ENCODE measurements at regions not wholly inside any gene's neighbourhood (a gene's known extent, or its start where the extent isn't known, plus 50 kb on each side); places are given as distances from the start of the nearest gene placed in this dataset.

DNA sequence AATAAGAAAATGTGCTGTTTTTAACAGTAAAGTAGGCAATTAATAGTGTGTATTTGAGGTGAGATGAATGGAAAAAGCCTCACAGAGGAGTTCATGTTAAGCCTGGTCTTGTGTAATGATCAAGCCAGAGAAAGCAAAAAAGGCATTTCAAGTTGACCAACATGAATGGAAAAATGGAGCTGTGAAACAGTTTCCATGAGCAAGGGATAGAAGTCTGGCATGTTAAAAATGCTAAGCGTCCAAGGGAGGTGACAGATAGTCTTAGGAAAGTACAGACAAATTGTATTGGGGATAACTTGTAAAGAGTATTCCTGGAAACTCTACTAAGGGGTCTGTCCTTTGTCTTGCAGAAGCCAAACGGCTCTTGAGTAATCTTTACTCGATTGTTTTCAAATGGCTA, 506.8 kb upstream of the ATXN8OS start:
- TF ChIP-seq KDM1A (IDR thresholded peaks at IDR 0.05; ENCODE audit: low read depth) (no peak), RCOR1 (IDR thresholded peaks at IDR 0.05; ENCODE audit: low read depth, low read length) (no peak), EP300 (IDR thresholded peaks at IDR 0.05) (no peak), RFX5 (IDR thresholded peaks at IDR 0.05) (no peak), ZFP36 (IDR thresholded peaks at IDR 0.05; ENCODE audit: borderline replicate concordance, partially characterized antibody) (no peak), ESRRA (IDR thresholded peaks at IDR 0.05; ENCODE audit: borderline replicate concordance, low read length) (no peak), FOSB (CRISPR knock-in tag; IDR thresholded peaks at IDR 0.05) (no peak), CHD2 (IDR thresholded peaks at IDR 0.05; ENCODE audit: low read length, partially characterized antibody) (no peak), JUNB (IDR thresholded peaks at IDR 0.05) (no peak), HEYL (CRISPR knock-in tag; IDR thresholded peaks at IDR 0.05) (no peak), NPAS2 (CRISPR knock-in tag; IDR thresholded peaks at IDR 0.05; ENCODE audit: borderline replicate concordance) (no peak)
- TF ChIP-seq, protein P1, sequence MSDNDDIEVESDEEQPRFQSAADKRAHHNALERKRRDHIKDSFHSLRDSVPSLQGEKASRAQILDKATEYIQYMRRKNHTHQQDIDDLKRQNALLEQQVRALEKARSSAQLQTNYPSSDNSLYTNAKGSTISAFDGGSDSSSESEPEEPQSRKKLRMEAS (IDR thresholded peaks at IDR 0.05) = no peak
- TF ChIP-seq, protein P2, sequence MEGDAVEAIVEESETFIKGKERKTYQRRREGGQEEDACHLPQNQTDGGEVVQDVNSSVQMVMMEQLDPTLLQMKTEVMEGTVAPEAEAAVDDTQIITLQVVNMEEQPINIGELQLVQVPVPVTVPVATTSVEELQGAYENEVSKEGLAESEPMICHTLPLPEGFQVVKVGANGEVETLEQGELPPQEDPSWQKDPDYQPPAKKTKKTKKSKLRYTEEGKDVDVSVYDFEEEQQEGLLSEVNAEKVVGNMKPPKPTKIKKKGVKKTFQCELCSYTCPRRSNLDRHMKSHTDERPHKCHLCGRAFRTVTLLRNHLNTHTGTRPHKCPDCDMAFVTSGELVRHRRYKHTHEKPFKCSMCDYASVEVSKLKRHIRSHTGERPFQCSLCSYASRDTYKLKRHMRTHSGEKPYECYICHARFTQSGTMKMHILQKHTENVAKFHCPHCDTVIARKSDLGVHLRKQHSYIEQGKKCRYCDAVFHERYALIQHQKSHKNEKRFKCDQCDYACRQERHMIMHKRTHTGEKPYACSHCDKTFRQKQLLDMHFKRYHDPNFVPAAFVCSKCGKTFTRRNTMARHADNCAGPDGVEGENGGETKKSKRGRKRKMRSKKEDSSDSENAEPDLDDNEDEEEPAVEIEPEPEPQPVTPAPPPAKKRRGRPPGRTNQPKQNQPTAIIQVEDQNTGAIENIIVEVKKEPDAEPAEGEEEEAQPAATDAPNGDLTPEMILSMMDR (IDR thresholded peaks at IDR 0.05) = no peak
- TF ChIP-seq, protein P3, sequence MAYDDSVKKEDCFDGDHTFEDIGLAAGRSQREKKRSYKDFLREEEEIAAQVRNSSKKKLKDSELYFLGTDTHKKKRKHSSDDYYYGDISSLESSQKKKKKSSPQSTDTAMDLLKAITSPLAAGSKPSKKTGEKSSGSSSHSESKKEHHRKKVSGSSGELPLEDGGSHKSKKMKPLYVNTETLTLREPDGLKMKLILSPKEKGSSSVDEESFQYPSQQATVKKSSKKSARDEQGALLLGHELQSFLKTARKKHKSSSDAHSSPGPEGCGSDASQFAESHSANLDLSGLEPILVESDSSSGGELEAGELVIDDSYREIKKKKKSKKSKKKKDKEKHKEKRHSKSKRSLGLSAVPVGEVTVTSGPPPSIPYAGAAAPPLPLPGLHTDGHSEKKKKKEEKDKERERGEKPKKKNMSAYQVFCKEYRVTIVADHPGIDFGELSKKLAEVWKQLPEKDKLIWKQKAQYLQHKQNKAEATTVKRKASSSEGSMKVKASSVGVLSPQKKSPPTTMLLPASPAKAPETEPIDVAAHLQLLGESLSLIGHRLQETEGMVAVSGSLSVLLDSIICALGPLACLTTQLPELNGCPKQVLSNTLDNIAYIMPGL (CRISPR knock-in tag; IDR thresholded peaks at IDR 0.05; ENCODE audit: borderline replicate concordance) = no peak
